Right atrium auricular region (tissue), 2 donors: ENCODE measurements at regions not wholly inside any gene's neighbourhood (a gene's known extent, or its start where the extent isn't known, plus 50 kb on each side); places are given as distances from the start of the nearest gene placed in this dataset.

ENCODE experiments used
- DNase-seq: peaks from one replicate; pipeline ENCODE4 v3.0.0-alpha.2; 2019; ENCODE audit warnings: low spot score
- H3K27ac ChIP-seq, 2 donors: fragments of 200-600 bp; sonication (generic); 1 replicate in 1 of 2; 2 replicates in 1 of 2; pipeline ENCODE4 v1.5.1; 2016 to 2019
- H3K27me3 ChIP-seq, 2 donors: fragments of 200-600 bp; sonication (generic); one replicate each; pipeline versions ENCODE4 v1.5.1 to v1.6.0; 2017 to 2019
- H3K36me3 ChIP-seq: fragments of 200-600 bp; sonication (generic); one replicate; pipeline ENCODE4 v1.5.1; 2016
- H3K4me1 ChIP-seq, 2 donors: fragments of 200-600 bp; sonication (generic); one replicate each; pipeline versions ENCODE4 v1.5.1 to v1.6.0; 2017 to 2019
- H3K4me3 ChIP-seq, 2 donors: fragments of 200-600 bp; sonication (generic); 1 replicate in 1 of 2; 2 replicates in 1 of 2; pipeline ENCODE4 v1.5.1; 2017 to 2019; ENCODE audit warnings: mild to moderate bottlenecking in 1 of 2, moderate library complexity in 1 of 2
- H3K9me3 ChIP-seq, 2 donors: fragments of 200-600 bp; sonication (generic); one replicate each; pipeline ENCODE4 v1.5.1; 2019
- TF ChIP-seq, protein P1 (sequence below), 2 donors: fragments of 200-600 bp; sonication (generic); IDR thresholded peaks; one replicate each; pipeline ENCODE4 v1.5.1; 2019; ENCODE audit warnings: antibody characterized with exemption in 2 of 2

DNA sequence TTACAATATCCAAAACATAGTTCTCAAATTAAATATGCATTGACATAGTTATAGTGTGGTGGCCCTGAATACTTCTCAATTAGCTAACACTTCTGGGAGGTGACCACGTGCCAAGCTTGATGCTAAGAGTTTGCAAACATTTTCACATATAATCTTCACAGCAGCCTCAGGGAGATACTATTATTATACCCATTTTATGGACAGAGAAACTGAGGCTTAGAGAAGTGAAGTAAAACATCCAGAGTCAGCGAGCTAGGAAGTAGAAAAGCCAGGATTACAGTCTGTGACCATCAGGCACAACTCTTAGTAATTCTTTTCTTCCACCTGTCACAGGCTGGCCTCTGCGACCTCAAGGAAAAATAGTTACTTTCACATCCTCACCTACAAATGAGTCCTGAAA, 102.2 kb upstream of the IRX6 start:
- Histone ChIP-seq H3K27me3 (no peaks in the 10 kb centered on the region), H3K36me3 (no peaks in the 10 kb centered on the region), H3K27ac (no peak overlapping the region), H3K4me1 (no peaks in the 10 kb centered on the region), H3K9me3 (peaks cover 8 to 15% of the 10 kb centered on the region in 2 donors), H3K4me3 (no peak overlapping the region)
- TF ChIP-seq, protein P1, sequence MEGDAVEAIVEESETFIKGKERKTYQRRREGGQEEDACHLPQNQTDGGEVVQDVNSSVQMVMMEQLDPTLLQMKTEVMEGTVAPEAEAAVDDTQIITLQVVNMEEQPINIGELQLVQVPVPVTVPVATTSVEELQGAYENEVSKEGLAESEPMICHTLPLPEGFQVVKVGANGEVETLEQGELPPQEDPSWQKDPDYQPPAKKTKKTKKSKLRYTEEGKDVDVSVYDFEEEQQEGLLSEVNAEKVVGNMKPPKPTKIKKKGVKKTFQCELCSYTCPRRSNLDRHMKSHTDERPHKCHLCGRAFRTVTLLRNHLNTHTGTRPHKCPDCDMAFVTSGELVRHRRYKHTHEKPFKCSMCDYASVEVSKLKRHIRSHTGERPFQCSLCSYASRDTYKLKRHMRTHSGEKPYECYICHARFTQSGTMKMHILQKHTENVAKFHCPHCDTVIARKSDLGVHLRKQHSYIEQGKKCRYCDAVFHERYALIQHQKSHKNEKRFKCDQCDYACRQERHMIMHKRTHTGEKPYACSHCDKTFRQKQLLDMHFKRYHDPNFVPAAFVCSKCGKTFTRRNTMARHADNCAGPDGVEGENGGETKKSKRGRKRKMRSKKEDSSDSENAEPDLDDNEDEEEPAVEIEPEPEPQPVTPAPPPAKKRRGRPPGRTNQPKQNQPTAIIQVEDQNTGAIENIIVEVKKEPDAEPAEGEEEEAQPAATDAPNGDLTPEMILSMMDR (IDR thresholded peaks at IDR 0.05) = no peak
- no peak for DNase-seq

DNA sequence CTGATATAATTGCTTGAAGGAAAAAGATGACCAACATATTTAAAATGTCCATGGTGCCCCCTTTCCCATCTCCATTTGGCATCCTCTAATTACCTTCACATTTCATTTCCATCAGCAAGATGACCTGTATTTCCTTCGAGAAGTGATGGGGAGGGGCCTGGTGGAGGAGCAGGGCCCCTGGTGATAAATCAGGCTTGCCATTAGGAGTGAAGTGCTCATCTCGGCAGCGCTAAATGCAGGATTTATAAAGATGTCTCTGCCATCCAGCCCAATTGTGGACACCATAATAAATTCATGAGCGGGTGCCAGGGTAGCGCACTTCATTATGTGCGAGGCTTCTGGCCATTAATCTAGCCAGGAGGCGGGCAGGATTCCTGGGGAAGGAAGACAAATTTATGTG, 101.5 kb upstream of the IRX6 start:
- DNase-seq = no peak
- H3K9me3 ChIP-seq = peaks cover 8 to 18% of the 10 kb centered on the region in 2 donors

DNA sequence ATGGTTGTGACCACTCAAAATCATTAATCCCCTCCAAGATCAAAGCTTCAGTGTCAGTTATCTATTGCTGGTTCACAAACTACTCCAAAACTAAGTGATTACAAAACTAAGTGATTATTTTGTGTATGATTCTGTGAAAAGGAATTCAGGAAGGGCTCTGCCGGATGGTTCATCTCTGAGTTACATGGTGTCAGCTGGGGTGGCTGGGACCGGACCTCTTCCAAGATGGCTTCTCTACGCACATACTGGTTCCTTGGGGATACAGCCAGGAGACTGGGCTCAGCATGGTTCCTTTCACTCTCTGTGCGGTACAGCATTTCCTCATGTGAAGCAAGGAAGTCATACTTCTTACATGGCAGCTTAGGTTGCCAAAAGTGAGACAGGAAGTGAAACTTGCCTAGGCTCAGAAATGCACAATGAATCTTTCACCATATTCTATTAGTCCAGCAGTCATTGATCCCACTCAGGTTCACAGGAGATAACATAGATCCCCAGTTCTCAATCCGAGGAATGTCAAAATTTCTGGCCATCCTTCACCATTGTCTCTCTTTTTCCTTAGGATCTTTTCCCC, 97.9 kb upstream of the IRX6 start:
- TF ChIP-seq, protein P1 (IDR thresholded peaks at IDR 0.05) = no peak
- Histone ChIP-seq H3K36me3 (no peaks in the 10 kb centered on the region), H3K27ac (no peak overlapping the region), H3K4me3 (no peak overlapping the region), H3K9me3 (peaks cover 8 to 18% of the 10 kb centered on the region in 2 donors), H3K4me1 (no peaks in the 10 kb centered on the region), H3K27me3 (peaks cover 0 to 5% of the 10 kb centered on the region in 2 donors)
- no peak for DNase-seq

More for the DNA sequence above, 101.5 kb upstream of the IRX6 start:
- TF ChIP-seq, protein P1 (IDR thresholded peaks at IDR 0.05) = no peak
- no peaks in the 10 kb centered on the region for H3K36me3 ChIP-seq
- no peaks in the 10 kb centered on the region for H3K4me1 ChIP-seq
- H3K4me3 ChIP-seq = no peak overlapping the region
- H3K27me3 ChIP-seq = no peaks in the 10 kb centered on the region
- H3K27ac ChIP-seq = no peak overlapping the region

DNA sequence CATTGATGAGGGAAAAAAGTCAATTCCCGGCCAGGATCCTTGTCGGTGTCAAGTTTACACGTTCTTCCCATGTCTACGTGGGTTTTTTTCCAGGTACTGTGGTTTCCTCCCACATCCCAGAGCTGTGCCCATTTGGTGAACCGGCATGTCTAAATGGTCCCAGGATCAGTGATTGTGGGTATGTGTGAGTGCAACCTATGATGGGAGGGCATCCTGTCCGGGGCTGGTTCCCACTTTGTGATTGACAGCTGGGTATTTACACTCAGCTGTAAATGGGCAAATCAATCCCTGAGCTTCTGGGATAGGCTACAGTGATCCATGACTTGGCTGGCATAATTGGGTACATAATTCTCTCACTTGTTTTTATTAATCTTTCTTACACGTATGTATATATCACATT, 91.2 kb upstream of the IRX6 start:
- DNase-seq = no peak
- Histone ChIP-seq H3K27ac (no peak overlapping the region), H3K4me3 (no peak overlapping the region), H3K4me1 (no peaks in the 10 kb centered on the region), H3K36me3 (no peaks in the 10 kb centered on the region), H3K9me3 (no peaks in the 10 kb centered on the region), H3K27me3 (peaks cover 0 to 5% of the 10 kb centered on the region in 2 donors)
- TF ChIP-seq, protein P1 (IDR thresholded peaks at IDR 0.05) = no peak

DNA sequence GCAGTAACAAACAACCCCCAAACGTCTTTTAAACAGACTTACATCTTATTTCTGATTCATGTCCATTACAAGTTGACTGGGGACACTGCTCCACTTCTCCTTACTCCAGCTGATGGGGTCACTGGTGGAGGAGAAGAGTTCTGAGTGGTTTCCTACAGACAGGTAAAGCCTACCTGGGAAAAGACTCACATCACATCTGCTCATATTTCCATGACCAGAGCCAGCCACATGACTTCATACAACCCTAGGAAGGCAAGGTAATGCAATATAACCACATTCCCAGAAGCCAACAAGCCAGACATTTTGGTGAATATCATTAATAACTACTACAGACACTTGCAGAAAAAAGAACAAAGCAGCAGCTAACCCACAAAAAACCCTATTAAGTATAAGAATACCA, 90.5 kb upstream of the IRX6 start:
- no peak overlapping the region for H3K27ac ChIP-seq
- no peaks in the 10 kb centered on the region for H3K4me1 ChIP-seq
- H3K27me3 ChIP-seq = peaks cover 0 to 5% of the 10 kb centered on the region in 2 donors
- TF ChIP-seq, protein P1 (IDR thresholded peaks at IDR 0.05) = no peak
- DNase-seq = no peak
- no peak overlapping the region for H3K4me3 ChIP-seq
- H3K9me3 ChIP-seq = no peaks in the 10 kb centered on the region
- no peaks in the 10 kb centered on the region for H3K36me3 ChIP-seq

DNA sequence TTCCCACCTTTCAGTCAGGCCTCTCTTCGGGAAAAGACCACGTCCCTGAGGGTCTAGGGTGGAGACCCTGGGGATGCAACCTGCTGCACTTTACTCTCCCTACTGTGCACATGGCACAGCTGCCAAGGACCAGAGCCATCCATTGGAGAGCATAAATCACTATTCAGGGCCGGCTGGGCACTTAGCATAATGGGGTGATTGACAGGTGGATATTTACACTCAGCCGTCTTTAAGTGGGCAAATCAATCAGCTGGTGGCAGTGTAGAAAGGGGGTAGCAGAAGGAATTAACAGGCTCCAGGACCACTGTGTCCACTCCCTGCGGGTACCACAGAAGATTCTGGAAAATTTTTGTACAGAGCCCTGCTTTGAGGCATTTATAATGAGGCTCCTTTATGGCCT, 87.3 kb upstream of the IRX6 start:
- TF ChIP-seq, protein P1 (IDR thresholded peaks at IDR 0.05) = no peak
- no peaks in the 10 kb centered on the region for H3K4me1 ChIP-seq
- no peak overlapping the region for H3K4me3 ChIP-seq
- no peaks in the 10 kb centered on the region for H3K27me3 ChIP-seq
- no peaks in the 10 kb centered on the region for H3K9me3 ChIP-seq
- H3K36me3 ChIP-seq = no peaks in the 10 kb centered on the region
- no peak for DNase-seq
- H3K27ac ChIP-seq = no peak overlapping the region
